ENCODE measurements at regions not wholly inside any gene's neighbourhood (a gene's known extent, or its start where the extent isn't known, plus 50 kb on each side); places are given as distances from the start of the nearest gene placed in this dataset.

GRCh38 chr1:102178480-102178879, 181.8 kb upstream of the OLFM3 start:
- H3K4me3 ChIP-seq (ENCODE audit: low read length): no peak overlapping the region
- no peak for TF ChIP-seq CTCF (conservative IDR thresholded peaks at IDR 0.05; ENCODE audit: low read depth, low read length)
- DNase-seq (ENCODE audit: low read depth): no peak

GRCh38 chr1:102174259-102174863, 177.6 kb upstream of the OLFM3 start:
- peak; percentile 57 for TF ChIP-seq CTCF (conservative IDR thresholded peaks at IDR 0.05; ENCODE audit: low read depth, low read length)
- no peak for DNase-seq (ENCODE audit: low read depth)
- no peak overlapping the region for H3K4me3 ChIP-seq (ENCODE audit: low read length)

- no peak for TF ChIP-seq CTCF (conservative IDR thresholded peaks at IDR 0.05; ENCODE audit: low read depth, low read length)
- DNase-seq (ENCODE audit: low read depth): no peak
- no peak overlapping the region for H3K4me3 ChIP-seq (ENCODE audit: low read length)
Measured at GRCh38 chr1:102172200-102172599, 175.5 kb upstream of the OLFM3 start.

- no peak for TF ChIP-seq CTCF (conservative IDR thresholded peaks at IDR 0.05; ENCODE audit: low read depth, low read length)
- no peak for DNase-seq (ENCODE audit: low read depth)
- no peak overlapping the region for H3K4me3 ChIP-seq (ENCODE audit: low read length)
Measured at GRCh38 chr1:102163799-102164198, 167.1 kb upstream of the OLFM3 start.

- TF ChIP-seq CTCF (conservative IDR thresholded peaks at IDR 0.05; ENCODE audit: low read depth, low read length): no peak
- no peak overlapping the region for H3K4me3 ChIP-seq (ENCODE audit: low read length)
- DNase-seq (ENCODE audit: low read depth): no peak
Measured at GRCh38 chr1:102151242-102151641, 154.5 kb upstream of the OLFM3 start.

GRCh38 chr1:102120910-102121309, 124.2 kb upstream of the OLFM3 start:
- no peak overlapping the region for H3K4me3 ChIP-seq (ENCODE audit: low read length)
- TF ChIP-seq CTCF (conservative IDR thresholded peaks at IDR 0.05; ENCODE audit: low read depth, low read length): no peak
- DNase-seq (ENCODE audit: low read depth): no peak

GRCh38 chr1:102118150-102118549, 121.4 kb upstream of the OLFM3 start:
- TF ChIP-seq CTCF (conservative IDR thresholded peaks at IDR 0.05; ENCODE audit: low read depth, low read length): no peak
- no peak for DNase-seq (ENCODE audit: low read depth)
- no peak overlapping the region for H3K4me3 ChIP-seq (ENCODE audit: low read length)

All from retinal pigment epithelial cell (primary cell).